Lower leg skin (tissue), 4 donors: ENCODE measurements at regions not wholly inside any gene's neighbourhood (a gene's known extent, or its start where the extent isn't known, plus 50 kb on each side); places are given as distances from the start of the nearest gene placed in this dataset.

Experiments
- DNase-seq, 2 donors: peaks; one replicate each; pipeline ENCODE4 v3.0.0-alpha.2; 2019; ENCODE audit warnings: low spot score in 2 of 2
- H3K4me3 ChIP-seq: fragments of 200-600 bp; sonication (generic); 2 replicates; pipeline ENCODE4 v1.5.1; 2017; ENCODE audit warnings: mild to moderate bottlenecking, low read depth; ENCODE audit not compliant: poor library complexity, severe bottlenecking
- CTCF ChIP-seq, 3 donors: fragments of 450-650 bp; IDR thresholded peaks; one replicate each; pipeline ENCODE4 v1.5.1; 2016; ENCODE audit warnings: antibody characterized with exemption in 3 of 3, mild to moderate bottlenecking in 3 of 3, moderate library complexity in 2 of 3
- POLR2A ChIP-seq, 2 donors: fragments of 450-650 bp; IDR thresholded peaks; one replicate each; pipeline ENCODE4 v1.6.1; 2016 to 2017; ENCODE audit warnings: antibody characterized with exemption in 2 of 2, mild to moderate bottlenecking in 1 of 2, moderate library complexity in 1 of 2
- WGBS, 2 donors: methylation state at CpG; one replicate each; pipeline ENCODE4 v1.1.5; 2018; 5-methylcytosine and 5-hydroxymethylcytosine counted together
- intact Hi-C: fragments of 100-400 bp; cut with DNase I; formaldehyde crosslinking; loops from one replicate; pipeline ENCODE4 v1.15.0; 2023; ENCODE audit warnings: low total_unique reads
- microRNA counts, 2 donors: library from miRNA; unstranded; fragments of <30 nt; microRNA quantifications; one replicate each; lab custom pipeline; 2016
- microRNA-seq, 2 donors: library from miRNA; unstranded; fragments of <30 nt; microRNA quantifications; one replicate each; pipeline ENCODE4, GENCODE V29; 2016; ENCODE audit warnings: borderline replicate concordance in 2 of 2, borderline number of aligned reads in 1 of 2

GRCh38 chr7:131272086-131272485 is 55.6 kb upstream of the MKLN1 start:
- 92 to 93% methylated on average over 1 of the region's 1 CpG for WGBS, 2 donors
- no peak overlapping the region for H3K4me3 ChIP-seq
- no peak for DNase-seq
- TF ChIP-seq CTCF (IDR thresholded peaks at IDR 0.05) (no peak), POLR2A (IDR thresholded peaks at IDR 0.05) (no peak)
- intact Hi-C loops: no loop called here

- H3K4me3 ChIP-seq: no peak overlapping the region
- TF ChIP-seq POLR2A (IDR thresholded peaks at IDR 0.05) (no peak), CTCF (IDR thresholded peaks at IDR 0.05) (no peak)
- 90 to 91% methylated on average over 2 of the region's 2 CpGs for WGBS, 2 donors
- no peak for DNase-seq
- intact Hi-C loops: no loop called here
Observed at GRCh38 chr7:131274986-131275385, 52.7 kb upstream of the MKLN1 start.

GRCh38 chr7:131276190-131276589 is 51.5 kb upstream of the MKLN1 start:
- no peak for DNase-seq
- intact Hi-C loops: no loop called here
- WGBS, 2 donors: 92% methylated on average over 5 of the region's 5 CpGs
- no peak overlapping the region for H3K4me3 ChIP-seq
- no peak for TF ChIP-seq CTCF (IDR thresholded peaks at IDR 0.05)
- no peak for TF ChIP-seq POLR2A (IDR thresholded peaks at IDR 0.05)

GRCh38 chr7:131276748-131277147 is 50.9 kb upstream of the MKLN1 start:
- WGBS, 2 donors: 69 to 73% methylated on average over 2 of the region's 2 CpGs
- no peak for DNase-seq
- TF ChIP-seq CTCF (IDR thresholded peaks at IDR 0.05) (no peak), POLR2A (IDR thresholded peaks at IDR 0.05) (no peak)
- H3K4me3 ChIP-seq: no peak overlapping the region
- intact Hi-C loops: no loop called here

MicroRNAs in the stretch of these regions (microRNA counts, 767-probe panel; counts per million panel counts)
- 0 to 358 counts per million in 2 donors for microRNA hsa-miR-29a-3p (lab: Ali Mortazavi, UCI)

Small RNAs in the stretch of these regions (microRNA-seq; reads per million reads assigned to microRNA genes)
- gene MIR29A: 5,598 to 7,295 reads per million in 2 donors
